ENCODE measurements at regions not wholly inside any gene's neighbourhood (a gene's known extent, or its start where the extent isn't known, plus 50 kb on each side); places are given as distances from the start of the nearest gene placed in this dataset.

DNA sequence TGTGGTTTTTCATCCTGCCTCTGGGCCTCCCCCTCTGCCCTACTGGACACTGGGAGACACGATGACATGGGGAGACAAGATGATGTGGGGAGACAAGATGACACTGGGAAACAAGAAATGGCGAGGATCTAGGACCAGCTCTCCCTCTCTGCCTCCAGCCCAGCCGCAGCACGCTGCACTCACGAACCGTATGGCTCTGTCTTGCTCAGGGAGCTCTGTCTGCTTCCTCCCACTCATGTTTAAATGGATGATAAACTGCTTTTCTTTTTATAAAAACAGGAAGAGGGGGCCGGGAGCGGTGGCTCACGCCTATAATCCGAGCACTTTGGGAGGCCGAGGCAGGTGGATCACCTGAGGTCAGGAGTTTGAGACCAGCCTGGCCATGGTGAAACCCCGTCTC is 73.7 kb downstream of the SPATA31D1 start:
- TF ChIP-seq EZH2 (IDR thresholded peaks at IDR 0.05; ENCODE audit: low read length, missing control alignments): no peak
- TF ChIP-seq, protein P1, sequence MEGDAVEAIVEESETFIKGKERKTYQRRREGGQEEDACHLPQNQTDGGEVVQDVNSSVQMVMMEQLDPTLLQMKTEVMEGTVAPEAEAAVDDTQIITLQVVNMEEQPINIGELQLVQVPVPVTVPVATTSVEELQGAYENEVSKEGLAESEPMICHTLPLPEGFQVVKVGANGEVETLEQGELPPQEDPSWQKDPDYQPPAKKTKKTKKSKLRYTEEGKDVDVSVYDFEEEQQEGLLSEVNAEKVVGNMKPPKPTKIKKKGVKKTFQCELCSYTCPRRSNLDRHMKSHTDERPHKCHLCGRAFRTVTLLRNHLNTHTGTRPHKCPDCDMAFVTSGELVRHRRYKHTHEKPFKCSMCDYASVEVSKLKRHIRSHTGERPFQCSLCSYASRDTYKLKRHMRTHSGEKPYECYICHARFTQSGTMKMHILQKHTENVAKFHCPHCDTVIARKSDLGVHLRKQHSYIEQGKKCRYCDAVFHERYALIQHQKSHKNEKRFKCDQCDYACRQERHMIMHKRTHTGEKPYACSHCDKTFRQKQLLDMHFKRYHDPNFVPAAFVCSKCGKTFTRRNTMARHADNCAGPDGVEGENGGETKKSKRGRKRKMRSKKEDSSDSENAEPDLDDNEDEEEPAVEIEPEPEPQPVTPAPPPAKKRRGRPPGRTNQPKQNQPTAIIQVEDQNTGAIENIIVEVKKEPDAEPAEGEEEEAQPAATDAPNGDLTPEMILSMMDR (conservative IDR thresholded peaks at IDR 0.05 in 1 of 2, IDR thresholded peaks at IDR 0.05 in 1 of 2; ENCODE audit: low read depth in 1 of 2, low read length in 2 of 2): no peak
- Histone ChIP-seq H3K27ac (ENCODE audit: insufficient read depth, low read length) (no peak overlapping the region), H3K27me3 (ENCODE audit: control insufficient read depth, insufficient read depth, low read length) (no peaks in the 10 kb centered on the region), H3K4me1 (ENCODE audit: control insufficient read depth, extremely low read depth, insufficient read depth, low read length) (no peaks in the 10 kb centered on the region), H3K4me2 (ENCODE audit: extremely low read depth, insufficient read depth, low read length) (no peak overlapping the region), H3K9me3 (ENCODE audit: control insufficient read depth, insufficient read depth, low read depth, low read length) (no peaks in the 10 kb centered on the region), H4K20me1 (ENCODE audit: control insufficient read depth, extremely low read depth, insufficient read depth, low read length) (no peaks in the 10 kb centered on the region), H3K4me3 (replicated peaks in 1 of 4; ENCODE audit: control extremely low read depth in 1 of 4, insufficient read depth in 1 of 4, low read depth in 3 of 4, low read length in 4 of 4) (no peak overlapping the region), H2AFZ (ENCODE audit: low read length) (no peak overlapping the region), H3K79me2 (ENCODE audit: control insufficient read depth, insufficient read depth, low read length) (no peaks in the 10 kb centered on the region), H3K9ac (ENCODE audit: insufficient read depth, low read length) (no peak overlapping the region), H3K36me3 (ENCODE audit: control insufficient read depth, insufficient read depth, low read length) (no peaks in the 10 kb centered on the region)
- DNase-seq (ENCODE audit: low read depth in 2 of 2): no peak

DNA sequence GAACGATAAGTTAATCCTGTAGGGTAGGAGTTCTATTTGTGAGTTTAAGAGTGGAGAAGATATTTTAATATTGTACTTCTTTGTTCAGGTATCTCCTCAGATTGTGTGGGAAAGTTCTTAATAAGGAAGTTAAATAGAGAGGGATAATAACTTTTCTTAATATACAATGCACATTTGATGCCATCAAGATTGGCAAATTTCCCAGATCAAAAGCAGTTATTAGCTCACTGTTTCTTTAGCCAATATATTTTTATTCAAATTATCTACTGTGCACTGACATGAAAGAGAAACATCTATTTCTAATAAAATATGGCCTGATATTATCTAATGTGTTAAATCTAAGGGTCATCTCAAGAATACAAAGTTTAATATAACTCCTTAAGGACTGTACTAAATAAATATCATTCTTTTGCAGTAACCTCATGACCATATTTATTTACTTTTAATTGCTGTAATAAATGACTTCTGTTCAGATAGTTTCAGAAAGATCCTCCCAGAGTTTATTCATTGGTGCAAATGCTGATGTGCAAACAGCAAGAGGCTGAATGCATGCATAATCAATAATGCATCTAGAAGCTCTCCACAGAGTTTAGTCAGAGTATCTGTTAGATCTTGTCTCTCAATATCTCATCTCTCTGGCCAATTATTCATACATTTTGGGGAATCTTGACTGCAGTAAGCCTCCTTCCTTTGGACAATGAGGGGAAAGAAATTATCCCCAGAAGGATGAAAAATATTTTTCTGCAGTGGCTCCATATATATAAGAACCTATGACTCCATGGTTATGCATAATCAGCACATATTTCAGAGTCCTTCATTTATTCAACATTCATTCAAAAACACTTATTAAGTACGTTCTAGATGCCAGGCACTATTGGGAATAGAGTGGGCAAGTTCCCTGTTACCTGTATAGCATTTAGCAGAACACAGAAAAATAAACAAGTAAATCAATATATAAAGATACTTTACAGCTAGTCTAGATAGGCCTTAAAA is 85.3 kb downstream of the SPATA31D1 start:
- Histone ChIP-seq H3K4me2 (ENCODE audit: extremely low read depth, insufficient read depth, low read length) (no peak overlapping the region), H2AFZ (ENCODE audit: low read length) (no peak overlapping the region), H3K36me3 (ENCODE audit: control insufficient read depth, insufficient read depth, low read length) (no peaks in the 10 kb centered on the region), H3K9me3 (ENCODE audit: control insufficient read depth, insufficient read depth, low read depth, low read length) (no peaks in the 10 kb centered on the region), H3K79me2 (ENCODE audit: control insufficient read depth, insufficient read depth, low read length) (no peaks in the 10 kb centered on the region), H4K20me1 (ENCODE audit: control insufficient read depth, extremely low read depth, insufficient read depth, low read length) (no peaks in the 10 kb centered on the region), H3K27ac (ENCODE audit: insufficient read depth, low read length) (no peak overlapping the region), H3K9ac (ENCODE audit: insufficient read depth, low read length) (no peak overlapping the region), H3K4me3 (replicated peaks in 1 of 4; ENCODE audit: control extremely low read depth in 1 of 4, insufficient read depth in 1 of 4, low read depth in 3 of 4, low read length in 4 of 4) (no peak overlapping the region), H3K27me3 (ENCODE audit: control insufficient read depth, insufficient read depth, low read length) (no peaks in the 10 kb centered on the region), H3K4me1 (ENCODE audit: control insufficient read depth, extremely low read depth, insufficient read depth, low read length) (no peaks in the 10 kb centered on the region)
- TF ChIP-seq, protein P1 (conservative IDR thresholded peaks at IDR 0.05 in 1 of 2, IDR thresholded peaks at IDR 0.05 in 1 of 2; ENCODE audit: low read depth in 1 of 2, low read length in 2 of 2): no peak
- TF ChIP-seq EZH2 (IDR thresholded peaks at IDR 0.05; ENCODE audit: low read length, missing control alignments): no peak
- no peak for DNase-seq (ENCODE audit: low read depth in 2 of 2)

DNA sequence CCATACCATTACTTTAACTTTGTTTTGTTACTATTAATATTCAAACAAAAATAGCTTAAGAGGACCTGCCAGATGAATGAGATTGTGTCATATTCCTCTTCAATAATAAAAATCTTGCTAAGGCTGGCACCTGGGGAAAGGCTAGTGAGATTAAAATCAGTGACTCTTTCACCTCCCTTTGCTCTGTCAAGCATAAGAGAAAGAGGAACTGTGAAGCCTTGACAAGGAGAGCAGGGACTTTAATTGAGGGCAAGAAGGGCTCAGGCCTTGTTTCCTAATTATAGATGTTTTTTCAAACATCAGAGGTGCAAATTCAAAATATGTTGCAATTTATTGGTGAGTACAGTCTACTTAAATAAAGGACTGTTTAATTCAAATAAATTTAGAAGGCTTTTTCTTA is 91.7 kb downstream of the SPATA31D1 start:
- H3K27ac ChIP-seq (ENCODE audit: insufficient read depth, low read length): no peak overlapping the region
- H2AFZ ChIP-seq (ENCODE audit: low read length): no peak overlapping the region
- TF ChIP-seq EZH2 (IDR thresholded peaks at IDR 0.05; ENCODE audit: low read length, missing control alignments): no peak
- TF ChIP-seq, protein P1 (conservative IDR thresholded peaks at IDR 0.05 in 1 of 2, IDR thresholded peaks at IDR 0.05 in 1 of 2; ENCODE audit: low read depth in 1 of 2, low read length in 2 of 2): no peak
- no peak overlapping the region for H3K9ac ChIP-seq (ENCODE audit: insufficient read depth, low read length)
- H3K9me3 ChIP-seq (ENCODE audit: control insufficient read depth, insufficient read depth, low read depth, low read length): no peaks in the 10 kb centered on the region
- H3K36me3 ChIP-seq (ENCODE audit: control insufficient read depth, insufficient read depth, low read length): no peaks in the 10 kb centered on the region
- H3K4me3 ChIP-seq (replicated peaks in 1 of 4; ENCODE audit: control extremely low read depth in 1 of 4, insufficient read depth in 1 of 4, low read depth in 3 of 4, low read length in 4 of 4): no peak overlapping the region
- no peaks in the 10 kb centered on the region for H4K20me1 ChIP-seq (ENCODE audit: control insufficient read depth, extremely low read depth, insufficient read depth, low read length)
- no peak for DNase-seq (ENCODE audit: low read depth in 2 of 2)
- H3K27me3 ChIP-seq (ENCODE audit: control insufficient read depth, insufficient read depth, low read length): no peaks in the 10 kb centered on the region
- H3K4me2 ChIP-seq (ENCODE audit: extremely low read depth, insufficient read depth, low read length): no peak overlapping the region
- no peaks in the 10 kb centered on the region for H3K79me2 ChIP-seq (ENCODE audit: control insufficient read depth, insufficient read depth, low read length)
- H3K4me1 ChIP-seq (ENCODE audit: control insufficient read depth, extremely low read depth, insufficient read depth, low read length): no peaks in the 10 kb centered on the region
